Neural progenitor cell (in vitro differentiated cells): ENCODE measurements at regions not wholly inside any gene's neighbourhood (a gene's known extent, or its start where the extent isn't known, plus 50 kb on each side); places are given as distances from the start of the nearest gene placed in this dataset.

ENCODE experiments used
- CTCF ChIP-seq: fragments of 200-600 bp; sonication (generic); IDR thresholded peaks from 2 replicates; pipeline ENCODE4 v1.5.1; 2017; ENCODE audit warnings: antibody characterized with exemption, mild to moderate bottlenecking
- EZH2 ChIP-seq: fragments of 200-600 bp; sonication (generic); IDR thresholded peaks from 2 replicates; pipeline ENCODE4 v1.6.1; 2017; ENCODE audit warnings: antibody characterized with exemption, mild to moderate bottlenecking, moderate library complexity

GRCh38 chr1:184875218-184875617 lies 99.1 kb downstream of the NIBAN1 start:
- TF ChIP-seq CTCF (no peak), EZH2 (no peak)
